Cardiac septum (tissue), 1 donor: ENCODE measurements at regions not wholly inside any gene's neighbourhood (a gene's known extent, or its start where the extent isn't known, plus 50 kb on each side); places are given as distances from the start of the nearest gene placed in this dataset.

ENCODE experiments used
- DNase-seq: peaks from one replicate; pipeline ENCODE4 v3.0.0-alpha.2; 2020; ENCODE audit warnings: low spot score
- intact Hi-C: fragments of 100-400 bp; cut with DNase I; formaldehyde crosslinking; loops from one replicate; pipeline ENCODE4 v1.14.0; 2022
- donor health status: DM: no; HTN: no; CAD: no.

- DNase-seq = no peak
- intact Hi-C loops = no loop called here
Measured at GRCh38 chr19:32189956-32190706, 155.3 kb upstream of the ZNF507 start.

- intact Hi-C loops = no loop called here
- no peak for DNase-seq
Measured at GRCh38 chr19:32191921-32192320, 153.5 kb upstream of the ZNF507 start.

GRCh38 chr19:32195706-32196610, 149.5 kb upstream of the ZNF507 start:
- intact Hi-C loops = no loop called here
- DNase-seq = no peak

- intact Hi-C loops = no loop called here
- no peak for DNase-seq
Measured at GRCh38 chr19:32196690-32197420, 148.6 kb upstream of the ZNF507 start.

- intact Hi-C loops = no loop called here
- DNase-seq = no peak
Measured at GRCh38 chr19:32197896-32198882, 147.2 kb upstream of the ZNF507 start.

GRCh38 chr19:32199501-32200040, 145.8 kb upstream of the ZNF507 start:
- DNase-seq = no peak
- intact Hi-C loops = no loop called here

GRCh38 chr19:32200312-32201038, 144.9 kb upstream of the ZNF507 start:
- intact Hi-C loops = no loop called here
- no peak for DNase-seq

GRCh38 chr19:32201211-32201610, 144.2 kb upstream of the ZNF507 start:
- DNase-seq = no peak
- intact Hi-C loops = no loop called here

- intact Hi-C loops = no loop called here
- DNase-seq = no peak
Measured at GRCh38 chr19:32201636-32202051, 143.8 kb upstream of the ZNF507 start.

- intact Hi-C loops = no loop called here
- DNase-seq = no peak
Measured at GRCh38 chr19:32202244-32202643, 143.2 kb upstream of the ZNF507 start.

GRCh38 chr19:32203161-32203560, 142.2 kb upstream of the ZNF507 start:
- DNase-seq = no peak
- intact Hi-C loops = no loop called here

GRCh38 chr19:32206065-32206464, 139.3 kb upstream of the ZNF507 start:
- intact Hi-C loops = no loop called here
- no peak for DNase-seq

GRCh38 chr19:32208060-32208459, 137.3 kb upstream of the ZNF507 start:
- DNase-seq = no peak
- intact Hi-C loops = no loop called here

GRCh38 chr19:32219392-32219791, 126.0 kb upstream of the ZNF507 start:
- intact Hi-C loops = no loop called here
- peak; percentile 17 for DNase-seq

- DNase-seq = peak; percentile 63
- intact Hi-C loops = loop anchor here (5.0 to 10.0 kb wide), 3 partner anchors 1165 to 1533 kb away; no protein-coding TSS in a partner anchor
Measured at GRCh38 chr19:32219881-32220472, 125.4 kb upstream of the ZNF507 start.

- peak; percentile 20 for DNase-seq
- intact Hi-C loops = loop anchor here (5.0 to 10.0 kb wide), 3 partner anchors 1166 to 1534 kb away; no protein-coding TSS in a partner anchor
Measured at GRCh38 chr19:32220951-32221350, 124.5 kb upstream of the ZNF507 start.

GRCh38 chr19:32222556-32222955, 122.9 kb upstream of the ZNF507 start:
- DNase-seq = peak; percentile 56
- intact Hi-C loops = loop anchor here (5.0 to 10.0 kb wide), 3 partner anchors 1168 to 1535 kb away; no protein-coding TSS in a partner anchor
